ENCODE measurements at regions not wholly inside any gene's neighbourhood (a gene's known extent, or its start where the extent isn't known, plus 50 kb on each side); places are given as distances from the start of the nearest gene placed in this dataset.
"Not testable (repeated sequence)": the region's sequence is repeated elsewhere in the genome, so short reads cannot be mapped to it uniquely, and the experiment has no call there.

- DNase-seq (ENCODE audit: low read depth): peak; percentile 12
- in situ Hi-C loops (cut with HindIII; ENCODE audit: low pct_unique_long_range_greater_than_20kb, low sequenced_read_pairs): no loop called here
These were observed 155.6 kb upstream of the XPO1 start for GRCh38 chr2:61693744-61694143.

GRCh38 chr2:61690078-61690596 is 152.0 kb upstream of the XPO1 start:
- in situ Hi-C loops (cut with HindIII; ENCODE audit: low pct_unique_long_range_greater_than_20kb, low sequenced_read_pairs): no loop called here
- no peak for DNase-seq (ENCODE audit: low read depth)

- no peak for DNase-seq (ENCODE audit: low read depth)
- in situ Hi-C loops (cut with HindIII; ENCODE audit: low pct_unique_long_range_greater_than_20kb, low sequenced_read_pairs): no loop called here
These were observed 151.4 kb upstream of the XPO1 start for GRCh38 chr2:61689568-61689967.

GRCh38 chr2:61688369-61689334 is 150.5 kb upstream of the XPO1 start:
- in situ Hi-C loops (cut with HindIII; ENCODE audit: low pct_unique_long_range_greater_than_20kb, low sequenced_read_pairs): no loop called here
- DNase-seq (ENCODE audit: low read depth): no peak

- in situ Hi-C loops (cut with HindIII; ENCODE audit: low pct_unique_long_range_greater_than_20kb, low sequenced_read_pairs): no loop called here
- DNase-seq (ENCODE audit: low read depth): no peak
These were observed 140.9 kb upstream of the XPO1 start for GRCh38 chr2:61679096-61679495.

- in situ Hi-C loops (cut with HindIII; ENCODE audit: low pct_unique_long_range_greater_than_20kb, low sequenced_read_pairs): no loop called here
- no peak for DNase-seq (ENCODE audit: low read depth)
These were observed 139.8 kb upstream of the XPO1 start for GRCh38 chr2:61677942-61678341.

- no peak for DNase-seq (ENCODE audit: low read depth)
- in situ Hi-C loops (cut with HindIII; ENCODE audit: low pct_unique_long_range_greater_than_20kb, low sequenced_read_pairs): no loop called here
These were observed 139.2 kb upstream of the XPO1 start for GRCh38 chr2:61677306-61677705.

- no peak for DNase-seq (ENCODE audit: low read depth)
- in situ Hi-C loops (cut with HindIII; ENCODE audit: low pct_unique_long_range_greater_than_20kb, low sequenced_read_pairs): no loop called here
These were observed 137.0 kb upstream of the XPO1 start for GRCh38 chr2:61675204-61675603.

- in situ Hi-C loops (cut with HindIII; ENCODE audit: low pct_unique_long_range_greater_than_20kb, low sequenced_read_pairs): no loop called here
- DNase-seq (ENCODE audit: low read depth): no peak
These were observed 133.6 kb upstream of the XPO1 start for GRCh38 chr2:61671561-61672315.

- peak; percentile 57 for DNase-seq (ENCODE audit: low read depth)
- in situ Hi-C loops (cut with HindIII; ENCODE audit: low pct_unique_long_range_greater_than_20kb, low sequenced_read_pairs): no loop called here
These were observed 132.7 kb upstream of the XPO1 start for GRCh38 chr2:61670591-61671501.

GRCh38 chr2:61664190-61664589 is 126.0 kb upstream of the XPO1 start:
- DNase-seq (ENCODE audit: low read depth): no peak
- in situ Hi-C loops (cut with HindIII; ENCODE audit: low pct_unique_long_range_greater_than_20kb, low sequenced_read_pairs): no loop called here

GRCh38 chr2:61662990-61663389 is 124.8 kb upstream of the XPO1 start:
- in situ Hi-C loops (cut with HindIII; ENCODE audit: low pct_unique_long_range_greater_than_20kb, low sequenced_read_pairs): no loop called here
- no peak for DNase-seq (ENCODE audit: low read depth)

- no peak for DNase-seq (ENCODE audit: low read depth)
- in situ Hi-C loops (cut with HindIII; ENCODE audit: low pct_unique_long_range_greater_than_20kb, low sequenced_read_pairs): no loop called here
These were observed 122.6 kb upstream of the XPO1 start for GRCh38 chr2:61660511-61661388.

GRCh38 chr2:61658841-61659780 is 121.0 kb upstream of the XPO1 start:
- in situ Hi-C loops (cut with HindIII; ENCODE audit: low pct_unique_long_range_greater_than_20kb, low sequenced_read_pairs): no loop called here
- DNase-seq (ENCODE audit: low read depth): peak; percentile 63

GRCh38 chr2:61649946-61650345 is 111.8 kb upstream of the XPO1 start:
- in situ Hi-C loops (cut with HindIII; ENCODE audit: low pct_unique_long_range_greater_than_20kb, low sequenced_read_pairs); DNase-seq (ENCODE audit: low read depth): not testable (repeated sequence)

- in situ Hi-C loops (cut with HindIII; ENCODE audit: low pct_unique_long_range_greater_than_20kb, low sequenced_read_pairs): no loop called here
These were observed 110.9 kb upstream of the XPO1 start for GRCh38 chr2:61649021-61649420.

More at GRCh38 chr2:61649021-61649420, 110.9 kb upstream of the XPO1 start:
- DNase-seq (ENCODE audit: low read depth): no peak
